GM12878 (cell line): ENCODE measurements at regions not wholly inside any gene's neighbourhood (a gene's known extent, or its start where the extent isn't known, plus 50 kb on each side); places are given as distances from the start of the nearest gene placed in this dataset.

Source experiments
- ATAC-seq: fragments of 200-7000 bp; cut with Tn5 transposase; 3 replicates; pipeline ENCODE4 v1.9.1; 2020; ENCODE audit warnings: mild to moderate bottlenecking, moderate library complexity
- BruUV-seq: library from RNA; stranded (reverse); fragments of 400-500 nt; replicated peaks from 2 replicates; lab custom pipeline; 2021; lab: Mats Ljungman, UMichigan
- CTCF ChIA-PET: fragments of 300-600 bp; sonication (Branson Sonifier 250); formaldehyde crosslinking; extraction: SDS; loops from one replicate; lab custom pipeline; 2021; ENCODE audit warnings: inconsistent platforms; lab: Yijun Ruan, JAX
- POLR2A ChIA-PET: fragments of 350-600 bp; formaldehyde crosslinking; extraction: SDS; loops from one replicate; lab custom pipeline; 2021; ENCODE audit warnings: inconsistent platforms; lab: Charles Lee
- RAD21 ChIA-PET: fragments of 300-600 bp; sonication (Branson Sonifier 250); formaldehyde crosslinking; loops from one replicate; lab custom pipeline; 2023; ENCODE audit warnings: antibody characterized with exemption; ENCODE audit not compliant: unreplicated experiment; lab: Charles Lee
- SMC1A ChIA-PET: fragments of 300-600 bp; sonication (Branson Sonifier 250); formaldehyde crosslinking; loops from one replicate; lab custom pipeline; 2023; ENCODE audit not compliant: unreplicated experiment, uncharacterized antibody; lab: Charles Lee
- DNase-seq: peaks from one replicate; pipeline ENCODE4 v3.0.0-alpha.2; 2011; ENCODE audit warnings: low read depth, low spot score
- FAIRE-seq: peaks from 3 replicates; lab custom pipeline; 2011; peaks lifted over from hg19 to GRCh38; lab: Jason Lieb, UNC
- H2AFZ ChIP-seq: 2 replicates; pipeline ENCODE4 v1.6.0; 2011; ENCODE audit warnings: low read depth, low read length, control low read depth; ENCODE audit not compliant: control insufficient read depth
- H3K27ac ChIP-seq: 2 replicates; pipeline ENCODE4 v1.5.1; 2011; ENCODE audit warnings: control low read depth; ENCODE audit not compliant: control insufficient read depth, insufficient read depth
- H3K27me3 ChIP-seq, 2 experiments: replicated peaks in 1 of 2; 2 replicates each; pipeline versions ENCODE4 v1.6.0 to v1.6.1; 2011; ENCODE audit warnings: low read length in 1 of 2; ENCODE audit not compliant: control insufficient read depth in 2 of 2, insufficient read depth in 2 of 2
- H3K36me3 ChIP-seq, 2 experiments: 2 replicates each; pipeline ENCODE4 v1.5.1; 2011; ENCODE audit warnings: low read length in 1 of 2; ENCODE audit not compliant: control insufficient read depth in 2 of 2, insufficient read depth in 2 of 2
- H3K4me1 ChIP-seq: 2 replicates; pipeline ENCODE4 v1.6.1; 2011; ENCODE audit warnings: mild to moderate bottlenecking, low read length, moderate library complexity, mixed read lengths; ENCODE audit not compliant: control insufficient read depth, insufficient read depth
- H3K4me2 ChIP-seq: 2 replicates; pipeline ENCODE4 v1.6.0; 2011; ENCODE audit warnings: control low read depth; ENCODE audit not compliant: control insufficient read depth, insufficient read depth
- H3K4me3 ChIP-seq: fragments of 200-600 bp; sonication (generic); 2 replicates; pipeline ENCODE4 v1.5.1; 2016
- H3K79me2 ChIP-seq: 2 replicates; pipeline ENCODE4 v1.6.0; 2011; ENCODE audit warnings: low read length; ENCODE audit not compliant: control insufficient read depth, insufficient read depth
- H3K9ac ChIP-seq: 2 replicates; pipeline ENCODE4 v1.8.0; 2011; ENCODE audit warnings: low read length, control low read depth, mixed read lengths; ENCODE audit not compliant: control insufficient read depth, insufficient read depth
- H3K9me3 ChIP-seq: replicated peaks from 3 replicates; pipeline ENCODE4 v1.5.1; 2011; ENCODE audit warnings: mild to moderate bottlenecking, low read length; ENCODE audit not compliant: control insufficient read depth, insufficient read depth
- H4K20me1 ChIP-seq: 2 replicates; pipeline ENCODE4 v1.6.0; 2011; ENCODE audit not compliant: control insufficient read depth, insufficient read depth
- CUX1 ChIP-seq: IDR thresholded peaks from 2 replicates; pipeline ENCODE4 v1.6.1; 2012; ENCODE audit warnings: improper control_type of control experiment, low read depth, low read length; ENCODE audit not compliant: insufficient replicate concordance
- EED ChIP-seq: sonication (generic); IDR thresholded peaks from 2 replicates; pipeline ENCODE4 v1.6.1; 2016; ENCODE audit warnings: antibody characterized with exemption, low read depth
- EGR1 ChIP-seq, 2 experiments: IDR thresholded peaks; 1 replicate in 1 of 2; 2 replicates in 1 of 2; pipeline ENCODE4 v1.6.1; 2011 to 2012; ENCODE audit warnings: low read depth in 2 of 2, low read length in 2 of 2, borderline replicate concordance in 1 of 2, mild to moderate bottlenecking in 1 of 2, moderate library complexity in 1 of 2
- EP300 ChIP-seq, 2 experiments: fragments of 150-350 bp in 1 of 2; IDR thresholded peaks; 2 replicates each; pipeline ENCODE4 v1.6.1; 2011 to 2012; ENCODE audit warnings: low read depth in 2 of 2, low read length in 2 of 2, borderline replicate concordance in 1 of 2, improper control_type of control experiment in 1 of 2, inconsistent platforms in 1 of 2; ENCODE audit not compliant: control insufficient read depth in 1 of 2
- RAD21 ChIP-seq: IDR thresholded peaks from 2 replicates; pipeline ENCODE4 v1.6.1; 2011; ENCODE audit warnings: mild to moderate bottlenecking, low read depth, low read length, moderate library complexity; ENCODE audit not compliant: insufficient read depth
- SMC3 ChIP-seq: IDR thresholded peaks from 2 replicates; pipeline ENCODE4 v1.6.1; 2011; ENCODE audit warnings: low read length, improper control_type of control experiment, borderline replicate concordance
- USF1 ChIP-seq: IDR thresholded peaks from 2 replicates; pipeline ENCODE4 v1.6.1; 2011; ENCODE audit warnings: borderline replicate concordance, low read depth, mild to moderate bottlenecking, moderate library complexity, mixed read lengths, low read length; ENCODE audit not compliant: insufficient read depth; ENCODE audit errors: extremely low read length
- WGBS: methylation state at CpG from one replicate; pipeline ENCODE4 v1.1.6; 2016; ENCODE audit warnings: low lambda C conversion rate; ENCODE audit not compliant: insufficient replicate concordance, insufficient coverage; ENCODE audit errors: missing lambda C conversion rate; 5-methylcytosine and 5-hydroxymethylcytosine counted together
- in situ Hi-C: fragments of 300-500 bp; cut with MboI; formaldehyde crosslinking; loops from 9 replicates; pipeline ENCODE4 v1.14.3; 2018; ENCODE audit warnings: mixed read lengths
- intact Hi-C: fragments of 100-400 bp; cut with micrococcal nuclease; formaldehyde crosslinking; loops from one replicate; pipeline ENCODE4 v1.14.2; 2022; ENCODE audit not compliant: unreplicated experiment

- Histone ChIP-seq H2AFZ (no peak overlapping the region), H3K27me3 (no peaks in the 10 kb centered on the region), H3K36me3 (no peaks in the 10 kb centered on the region), H3K4me3 (no peak overlapping the region), H3K4me1 (no peaks in the 10 kb centered on the region), H3K9ac (no peak overlapping the region), H4K20me1 (no peaks in the 10 kb centered on the region), H3K27ac (no peak overlapping the region), H3K4me2 (no peak overlapping the region), H3K79me2 (no peaks in the 10 kb centered on the region), H3K9me3 (no peaks in the 10 kb centered on the region)
- 13% methylated on average over 4 of the region's 4 CpGs for WGBS
- CTCF ChIA-PET: no interaction called here
- no TSS peak for BruUV-seq
- intact Hi-C loops (no loop called here), in situ Hi-C loops (no loop called here)
- SMC1A ChIA-PET: no interaction called here
- TF ChIP-seq EED: no peak
- TF ChIP-seq RAD21: no peak
- no peak for TF ChIP-seq USF1
- TF ChIP-seq SMC3: no peak
- TF ChIP-seq EP300 (IDR thresholded peaks at IDR 0.05; ENCODE audit: borderline replicate concordance in 1 of 2, control insufficient read depth in 1 of 2, low read depth in 2 of 2, low read length in 2 of 2): no peak
- no peak for TF ChIP-seq CUX1
- no peak for TF ChIP-seq EGR1 (IDR thresholded peaks at IDR 0.05; ENCODE audit: borderline replicate concordance in 1 of 2, low read depth in 2 of 2, low read length in 2 of 2)
- FAIRE-seq (no peak), DNase-seq (no peak), ATAC-seq (no peak)
- POLR2A ChIA-PET: no interaction called here
- RAD21 ChIA-PET: no interaction called here
Measured at GRCh38 chr6:54646069-54646950, 200.3 kb upstream of the FAM83B start.
